HG03460 (cell line): ENCODE measurements at regions not wholly inside any gene's neighbourhood (a gene's known extent, or its start where the extent isn't known, plus 50 kb on each side); places are given as distances from the start of the nearest gene placed in this dataset.

Source experiments
- ATAC-seq: cut with Tn5 transposase; IDR thresholded peaks from one replicate; pipeline ENCODE4 v1.9.1; 2021; ENCODE audit not compliant: unreplicated experiment

GRCh38 chrX:39577985-39578869 is 519.5 kb downstream of the BCOR start:
- peak; percentile 99 for ATAC-seq

- ATAC-seq: no peak
Measured at GRCh38 chrX:39580043-39580442, 517.7 kb downstream of the BCOR start.

DNA sequence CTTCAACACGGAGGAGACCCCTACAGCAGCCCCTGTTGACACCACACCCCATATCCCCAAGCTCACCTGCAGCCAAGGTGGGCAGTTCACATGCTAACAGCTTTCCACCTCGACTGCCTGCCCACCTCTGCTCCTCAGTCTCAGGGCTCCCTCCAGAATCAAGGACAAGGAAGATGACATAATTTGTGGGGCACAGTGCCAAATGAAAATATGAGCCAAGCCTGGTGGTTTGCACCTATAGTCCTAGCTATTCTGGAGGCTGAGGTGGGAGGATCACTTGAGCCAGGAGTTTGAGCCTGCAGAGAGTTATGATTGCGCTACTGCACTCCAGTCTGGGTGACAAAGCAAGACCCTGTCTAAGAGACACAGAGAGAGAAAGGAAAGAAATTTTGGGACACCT is 516.3 kb downstream of the BCOR start:
- ATAC-seq: no peak

DNA sequence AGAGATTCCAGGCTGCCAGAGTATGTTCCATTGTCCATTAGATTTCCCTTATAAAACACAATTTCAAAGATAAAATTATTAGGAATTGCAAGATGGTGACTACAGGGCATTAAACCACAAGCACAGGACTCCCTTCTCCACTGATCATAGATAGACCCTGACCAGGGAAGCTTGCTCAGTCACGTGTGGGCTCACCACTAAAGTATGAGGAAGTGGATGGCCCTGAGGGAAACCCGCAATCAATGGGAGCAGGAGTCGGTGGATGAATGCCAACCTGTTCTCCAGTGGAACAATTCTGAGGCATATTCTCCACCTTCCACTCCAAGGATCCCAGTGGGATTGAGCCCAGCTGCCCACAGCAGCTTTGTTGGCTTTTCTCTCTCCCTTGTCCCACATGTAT is 515.7 kb downstream of the BCOR start:
- ATAC-seq: no peak

GRCh38 chrX:39582976-39583375 is 514.8 kb downstream of the BCOR start:
- ATAC-seq: no peak

DNA sequence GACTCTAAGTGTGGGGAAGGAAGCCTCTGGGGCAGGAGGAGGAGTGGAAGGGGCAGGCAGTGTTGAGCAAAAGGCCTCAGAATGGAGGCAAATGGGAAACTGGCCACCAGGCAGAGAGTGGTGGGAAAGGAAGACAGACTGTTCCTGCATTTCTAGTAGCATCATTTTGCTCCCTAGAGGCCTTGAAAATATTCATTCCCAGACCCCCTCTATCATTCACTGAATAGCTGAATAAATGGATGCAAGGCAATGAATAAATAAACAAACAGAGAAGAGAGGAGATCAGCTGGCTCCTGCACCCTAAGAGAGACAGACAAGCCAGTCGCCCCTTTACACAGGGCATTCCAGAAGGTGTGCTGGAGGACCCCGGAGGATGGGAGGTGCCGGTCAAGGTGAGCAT is 511.9 kb downstream of the BCOR start:
- no peak for ATAC-seq

- no peak for ATAC-seq
Measured at GRCh38 chrX:39586359-39586758, 511.4 kb downstream of the BCOR start.

DNA sequence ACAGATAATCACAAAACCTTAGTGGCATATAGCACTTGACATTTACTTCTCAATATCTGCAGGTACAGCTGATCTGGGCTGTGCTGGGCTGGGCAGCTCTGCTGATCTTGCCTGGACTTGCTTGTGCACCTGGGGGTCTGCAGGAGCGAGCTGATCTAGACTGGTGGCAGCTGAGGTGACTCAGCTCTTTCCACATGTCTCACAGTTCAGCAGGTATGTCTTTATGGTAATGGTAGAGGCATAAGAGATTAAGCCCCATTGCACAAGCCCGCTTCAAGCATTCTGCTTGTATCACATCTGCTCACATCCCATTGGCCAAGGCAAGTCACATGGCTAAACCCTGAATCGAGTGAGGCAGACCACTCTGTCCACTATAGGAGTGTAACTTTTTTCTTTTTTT is 506.7 kb downstream of the BCOR start:
- no peak for ATAC-seq

DNA sequence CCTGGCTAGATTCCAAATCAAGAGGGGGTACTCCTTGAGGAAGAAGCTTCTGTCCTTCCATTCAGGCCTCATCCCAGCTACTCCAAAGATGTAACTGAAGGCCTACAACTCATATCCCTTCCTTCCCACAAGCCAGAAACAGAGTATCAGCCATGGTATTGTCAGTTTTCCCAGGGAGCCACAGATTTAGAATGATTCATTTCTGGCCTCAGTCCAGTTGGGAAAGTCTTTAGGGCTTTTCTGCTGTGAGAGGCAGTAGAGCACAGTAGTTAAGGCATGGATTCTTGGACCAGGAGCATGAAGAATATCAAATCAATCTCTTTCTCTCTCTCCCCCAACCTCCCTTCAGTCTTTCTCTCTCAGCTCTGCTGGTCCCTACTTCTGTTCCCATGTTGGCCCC is 505.0 kb downstream of the BCOR start:
- no peak for ATAC-seq

- no peak for ATAC-seq
Measured at GRCh38 chrX:39595977-39596376, 501.8 kb downstream of the BCOR start.

DNA sequence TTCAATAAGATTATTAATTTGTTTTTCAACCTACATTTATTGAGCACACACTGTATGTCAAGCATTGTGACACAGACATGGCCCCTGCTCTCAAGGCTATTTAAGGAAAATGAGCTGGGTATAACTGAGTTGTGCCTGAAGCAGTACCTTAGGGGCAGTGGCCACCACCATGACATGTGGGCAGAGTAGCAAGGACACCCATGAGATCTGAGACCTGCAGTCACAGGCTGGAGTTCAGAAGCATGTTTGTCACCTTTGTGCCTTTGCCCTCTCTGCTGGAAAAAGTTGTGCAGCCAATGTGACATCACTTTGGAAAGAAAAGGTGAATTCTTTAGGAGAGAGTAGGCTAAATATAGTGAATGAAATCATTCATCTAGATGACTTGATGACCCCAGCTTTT is 501.3 kb downstream of the BCOR start:
- no peak for ATAC-seq

GRCh38 chrX:39599339-39599738 is 498.4 kb downstream of the BCOR start:
- no peak for ATAC-seq

GRCh38 chrX:39600222-39600621 is 497.5 kb downstream of the BCOR start:
- no peak for ATAC-seq

DNA sequence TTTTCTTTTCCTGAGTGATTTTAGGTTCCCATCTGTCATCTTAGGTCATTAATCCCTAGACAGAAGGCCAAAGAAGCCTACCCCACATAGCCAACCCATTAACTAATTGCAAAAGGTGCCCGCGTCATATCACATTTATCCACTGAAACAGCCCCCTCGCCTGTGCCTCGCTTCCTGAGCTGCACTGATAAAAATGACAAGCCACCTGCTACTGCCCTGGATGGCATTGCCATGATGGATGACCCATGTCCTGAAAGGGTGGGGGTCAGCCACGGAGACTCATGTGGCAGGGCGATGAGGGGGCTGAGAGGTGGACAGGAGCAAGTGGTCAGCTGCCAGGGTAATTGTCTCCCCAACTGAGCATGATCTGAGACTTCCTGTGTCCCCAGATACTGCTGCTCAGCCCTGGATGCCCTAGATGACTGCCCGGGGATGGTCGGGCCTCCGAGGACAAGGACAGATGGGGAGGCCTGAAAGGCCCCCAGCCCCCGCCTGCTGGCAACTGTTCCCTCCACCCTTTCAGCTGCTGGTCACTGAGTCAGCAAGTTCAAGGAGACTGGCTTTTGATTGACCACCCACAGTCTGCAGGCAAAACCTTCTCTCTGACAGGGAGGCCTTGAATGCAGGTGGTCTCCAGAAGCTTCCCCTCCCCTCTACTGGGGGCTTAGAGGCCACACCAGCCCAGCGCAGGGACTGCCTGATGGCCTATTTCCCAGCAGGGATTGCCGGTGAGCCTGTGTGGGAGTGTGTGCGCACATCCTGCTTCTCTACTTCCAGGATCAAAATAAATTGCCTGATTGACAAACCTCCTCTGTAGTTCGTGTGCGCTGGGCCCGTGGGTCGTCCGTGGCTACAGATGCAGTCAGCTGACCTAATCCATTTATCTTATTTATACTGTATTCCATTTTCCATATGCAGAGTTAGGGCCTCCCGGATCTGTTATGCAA is 496.3 kb downstream of the BCOR start:
- no peak for ATAC-seq

GRCh38 chrX:39602195-39602594 is 495.6 kb downstream of the BCOR start:
- ATAC-seq: no peak

DNA sequence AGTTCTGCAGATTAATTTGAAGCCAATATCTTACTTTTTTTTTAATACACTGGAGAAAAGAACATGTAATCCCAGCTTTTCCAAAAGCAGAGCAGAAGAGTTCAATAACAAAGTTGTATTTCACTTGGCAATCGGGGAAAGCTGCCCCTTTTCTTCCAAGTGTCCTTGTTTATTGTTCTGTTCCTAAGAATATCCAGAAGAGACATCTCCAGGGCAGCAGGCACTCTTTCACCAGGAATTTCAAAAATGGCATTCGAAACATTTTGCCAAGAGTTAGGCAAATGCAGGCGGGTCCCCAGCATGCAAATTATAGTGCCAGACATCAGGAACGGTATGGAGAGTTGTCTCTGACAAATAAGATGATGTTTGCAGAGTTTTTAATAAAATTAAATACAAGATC is 494.5 kb downstream of the BCOR start:
- ATAC-seq: no peak

DNA sequence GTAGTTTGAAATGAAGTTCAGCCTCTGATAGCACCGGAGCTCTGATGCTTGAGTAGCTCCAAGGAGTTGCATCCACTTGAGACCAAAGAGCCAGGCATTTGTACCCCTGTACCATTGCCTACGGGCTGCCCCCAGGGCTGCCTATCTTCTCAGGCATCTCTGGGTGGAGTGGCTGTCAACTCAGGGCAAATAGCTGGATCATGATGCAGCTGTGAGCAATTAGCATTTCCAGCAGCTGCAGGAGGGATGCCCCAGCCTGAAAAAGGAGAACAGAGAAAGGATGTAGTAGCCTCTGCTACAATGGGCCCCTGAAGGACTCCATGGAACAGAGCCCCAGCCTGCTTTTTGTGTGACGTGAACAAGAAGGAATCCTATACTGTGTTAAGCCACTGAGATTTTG is 492.6 kb downstream of the BCOR start:
- no peak for ATAC-seq

- no peak for ATAC-seq
Measured at GRCh38 chrX:39605866-39606265, 491.9 kb downstream of the BCOR start.

- ATAC-seq: no peak
Measured at GRCh38 chrX:39609941-39610340, 487.8 kb downstream of the BCOR start.

- no peak for ATAC-seq
Measured at GRCh38 chrX:39611468-39611867, 486.3 kb downstream of the BCOR start.

DNA sequence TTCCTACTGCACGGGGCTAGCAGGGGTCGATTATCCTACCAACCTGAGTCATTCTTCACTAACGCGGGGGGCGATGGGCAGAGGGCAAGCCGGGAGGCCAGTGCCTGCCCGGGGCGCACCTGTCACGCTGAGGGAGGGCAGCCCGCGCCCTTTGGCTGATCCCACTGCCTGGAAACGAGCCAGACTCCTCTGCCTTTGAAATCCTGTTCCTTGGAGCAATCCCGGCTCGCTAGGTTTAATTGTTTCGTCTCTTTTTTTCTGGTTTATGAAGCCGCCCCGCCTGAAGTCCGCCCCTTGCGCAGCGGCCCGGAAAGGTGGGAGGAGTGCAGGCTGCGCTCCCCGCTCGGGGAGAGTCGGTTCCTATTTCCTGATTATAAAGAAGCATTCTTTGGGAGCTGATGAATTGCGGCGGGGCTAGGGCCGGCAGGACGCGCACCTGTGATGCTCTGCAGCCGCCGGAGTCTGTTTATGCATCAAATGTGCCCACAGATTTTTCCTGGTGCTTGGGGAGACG is 484.2 kb downstream of the BCOR start:
- no peak for ATAC-seq
